ENCODE measurements at regions not wholly inside any gene's neighbourhood (a gene's known extent, or its start where the extent isn't known, plus 50 kb on each side); places are given as distances from the start of the nearest gene placed in this dataset.
"Not testable (repeated sequence)": the region's sequence is repeated elsewhere in the genome, so short reads cannot be mapped to it uniquely, and the experiment has no call there.

- no peak overlapping the region for H3K4me3 ChIP-seq (ENCODE audit: low read length)
Measured at GRCh38 chr5:163867738-163868137, 362.3 kb downstream of the MAT2B start.

DNA sequence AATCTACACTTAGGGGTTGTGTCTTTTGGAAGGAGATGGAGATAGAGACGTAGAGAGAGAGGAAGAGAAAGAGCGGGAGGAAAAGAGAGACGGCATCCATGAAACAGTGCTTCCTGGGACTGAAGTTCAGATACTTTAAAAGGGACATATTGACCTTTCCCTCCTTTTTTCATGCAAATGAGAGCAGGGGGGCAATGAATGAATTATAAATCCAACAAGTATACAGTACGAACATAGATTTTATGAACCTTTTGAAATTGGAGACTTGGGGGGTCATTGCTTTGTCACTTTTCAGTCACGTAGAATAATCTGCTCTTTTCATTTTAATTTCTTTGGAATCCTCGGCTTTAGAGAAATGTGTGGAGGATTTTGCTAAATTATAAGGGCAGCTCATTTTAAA lies 364.2 kb downstream of the MAT2B start:
- H3K9me3 ChIP-seq (ENCODE audit: control insufficient read depth, insufficient read depth, low read length): no peaks in the 10 kb centered on the region
- H3K27ac ChIP-seq (ENCODE audit: low read length): no peak overlapping the region
- no peaks in the 10 kb centered on the region for H3K27me3 ChIP-seq (ENCODE audit: control insufficient read depth, insufficient read depth, low read length)
- WGBS (ENCODE audit: insufficient coverage, insufficient read length): 100% methylated on average over 2 of the region's 6 CpGs
- H3K4me3 ChIP-seq (ENCODE audit: low read length): no peak overlapping the region
- no peaks in the 10 kb centered on the region for H3K36me3 ChIP-seq (ENCODE audit: control insufficient read depth, insufficient read depth, low read length)
- no peaks in the 10 kb centered on the region for H3K4me1 ChIP-seq (ENCODE audit: control insufficient read depth, insufficient read depth, low read length)
- DNase-seq (ENCODE audit: low read depth, low spot score): no peak

More at GRCh38 chr5:163867738-163868137, 362.3 kb downstream of the MAT2B start:
- Histone ChIP-seq H3K4me1 (ENCODE audit: control insufficient read depth, insufficient read depth, low read length) (no peaks in the 10 kb centered on the region), H3K9me3 (ENCODE audit: control insufficient read depth, insufficient read depth, low read length) (no peaks in the 10 kb centered on the region), H3K27me3 (ENCODE audit: control insufficient read depth, insufficient read depth, low read length) (no peaks in the 10 kb centered on the region), H3K27ac (ENCODE audit: low read length) (no peak overlapping the region), H3K36me3 (ENCODE audit: control insufficient read depth, insufficient read depth, low read length) (no peaks in the 10 kb centered on the region)
- no CpG with 5 or more reads among the region's 3 CpGs for WGBS (ENCODE audit: insufficient coverage, insufficient read length)
- no peak for DNase-seq (ENCODE audit: low read depth, low spot score)

- no peaks in the 10 kb centered on the region for H3K4me1 ChIP-seq (ENCODE audit: control insufficient read depth, insufficient read depth, low read length)
Measured at GRCh38 chr5:163870441-163870840, 365.0 kb downstream of the MAT2B start.

GRCh38 chr5:163874431-163874830 lies 369.0 kb downstream of the MAT2B start:
- no peak overlapping the region for H3K27ac ChIP-seq (ENCODE audit: low read length)
- H3K27me3 ChIP-seq (ENCODE audit: control insufficient read depth, insufficient read depth, low read length): no peaks in the 10 kb centered on the region
- no peaks in the 10 kb centered on the region for H3K9me3 ChIP-seq (ENCODE audit: control insufficient read depth, insufficient read depth, low read length)
- no peaks in the 10 kb centered on the region for H3K36me3 ChIP-seq (ENCODE audit: control insufficient read depth, insufficient read depth, low read length)
- no peak for DNase-seq (ENCODE audit: low read depth, low spot score)
- H3K4me1 ChIP-seq (ENCODE audit: control insufficient read depth, insufficient read depth, low read length): no peaks in the 10 kb centered on the region
- H3K4me3 ChIP-seq (ENCODE audit: low read length): no peak overlapping the region

More at GRCh38 chr5:163870441-163870840, 365.0 kb downstream of the MAT2B start:
- Histone ChIP-seq H3K4me3 (ENCODE audit: low read length) (no peak overlapping the region), H3K27me3 (ENCODE audit: control insufficient read depth, insufficient read depth, low read length) (no peaks in the 10 kb centered on the region), H3K36me3 (ENCODE audit: control insufficient read depth, insufficient read depth, low read length) (no peaks in the 10 kb centered on the region), H3K9me3 (ENCODE audit: control insufficient read depth, insufficient read depth, low read length) (no peaks in the 10 kb centered on the region), H3K27ac (ENCODE audit: low read length) (no peak overlapping the region)
- no CpG with 5 or more reads among the region's 2 CpGs for WGBS (ENCODE audit: insufficient coverage, insufficient read length)
- DNase-seq (ENCODE audit: low read depth, low spot score): no peak

GRCh38 chr5:163874912-163875311 lies 369.5 kb downstream of the MAT2B start:
- H3K27me3 ChIP-seq (ENCODE audit: control insufficient read depth, insufficient read depth, low read length); H3K36me3 ChIP-seq (ENCODE audit: control insufficient read depth, insufficient read depth, low read length); H3K4me1 ChIP-seq (ENCODE audit: control insufficient read depth, insufficient read depth, low read length); H3K4me3 ChIP-seq (ENCODE audit: low read length); H3K9me3 ChIP-seq (ENCODE audit: control insufficient read depth, insufficient read depth, low read length); DNase-seq (ENCODE audit: low read depth, low spot score); H3K27ac ChIP-seq (ENCODE audit: low read length): not testable (repeated sequence)
- no CpG with 5 or more reads among the region's 3 CpGs for WGBS (ENCODE audit: insufficient coverage, insufficient read length)

DNA sequence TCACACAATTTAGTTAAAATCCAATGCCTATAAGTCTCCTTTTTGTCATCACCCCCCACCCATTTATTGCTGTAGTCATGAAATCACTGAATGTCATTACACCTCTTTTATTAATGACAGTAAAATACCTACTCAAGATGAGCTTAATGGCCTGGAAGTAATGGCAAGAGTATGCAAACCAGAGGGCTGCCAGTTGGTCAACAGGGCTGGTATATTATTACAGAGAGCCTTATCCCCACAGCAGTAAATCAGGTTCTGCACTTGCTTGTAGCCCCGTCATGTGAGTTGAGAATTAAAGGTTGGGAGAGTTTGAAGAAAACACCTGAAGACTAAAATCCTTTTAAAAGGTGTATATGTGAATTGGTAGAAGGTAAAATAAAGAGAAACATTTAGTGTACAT lies 372.4 kb downstream of the MAT2B start:
- Histone ChIP-seq H3K36me3 (ENCODE audit: control insufficient read depth, insufficient read depth, low read length) (no peaks in the 10 kb centered on the region), H3K4me1 (ENCODE audit: control insufficient read depth, insufficient read depth, low read length) (no peaks in the 10 kb centered on the region), H3K27ac (ENCODE audit: low read length) (no peak overlapping the region), H3K27me3 (ENCODE audit: control insufficient read depth, insufficient read depth, low read length) (no peaks in the 10 kb centered on the region), H3K9me3 (ENCODE audit: control insufficient read depth, insufficient read depth, low read length) (no peaks in the 10 kb centered on the region), H3K4me3 (ENCODE audit: low read length) (no peak overlapping the region)
- DNase-seq (ENCODE audit: low read depth, low spot score): no peak
- WGBS (ENCODE audit: insufficient coverage, insufficient read length): no CpG with 5 or more reads among the region's 1 CpG

DNA sequence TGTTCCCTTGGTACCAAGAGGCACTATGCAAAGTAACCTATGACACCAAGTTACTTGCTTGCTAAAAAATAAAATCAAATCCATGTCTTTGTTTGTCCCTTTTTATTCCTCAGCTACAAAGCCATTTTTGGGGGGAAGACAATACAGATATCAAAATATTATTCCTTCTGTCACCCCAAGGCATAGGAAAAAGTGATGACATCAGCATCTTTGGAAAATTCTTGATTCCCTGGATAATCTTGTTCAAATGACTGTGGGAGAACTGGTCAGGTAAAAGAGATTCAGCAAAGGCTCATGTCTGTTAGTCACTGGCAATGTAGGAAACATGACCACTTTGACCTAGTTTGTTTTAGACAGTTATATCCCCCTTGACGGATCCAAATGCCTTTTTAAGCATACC lies 373.1 kb downstream of the MAT2B start:
- Histone ChIP-seq H3K27me3 (ENCODE audit: control insufficient read depth, insufficient read depth, low read length) (no peaks in the 10 kb centered on the region), H3K9me3 (ENCODE audit: control insufficient read depth, insufficient read depth, low read length) (no peaks in the 10 kb centered on the region), H3K4me1 (ENCODE audit: control insufficient read depth, insufficient read depth, low read length) (no peaks in the 10 kb centered on the region), H3K36me3 (ENCODE audit: control insufficient read depth, insufficient read depth, low read length) (no peaks in the 10 kb centered on the region), H3K27ac (ENCODE audit: low read length) (no peak overlapping the region), H3K4me3 (ENCODE audit: low read length) (no peak overlapping the region)
- WGBS (ENCODE audit: insufficient coverage, insufficient read length): no CpG with 5 or more reads among the region's 1 CpG
- DNase-seq (ENCODE audit: low read depth, low spot score): no peak

- Histone ChIP-seq H3K27me3 (ENCODE audit: control insufficient read depth, insufficient read depth, low read length) (no peaks in the 10 kb centered on the region), H3K36me3 (ENCODE audit: control insufficient read depth, insufficient read depth, low read length) (no peaks in the 10 kb centered on the region), H3K4me1 (ENCODE audit: control insufficient read depth, insufficient read depth, low read length) (no peaks in the 10 kb centered on the region), H3K9me3 (ENCODE audit: control insufficient read depth, insufficient read depth, low read length) (no peaks in the 10 kb centered on the region), H3K4me3 (ENCODE audit: low read length) (no peak overlapping the region), H3K27ac (ENCODE audit: low read length) (no peak overlapping the region)
- DNase-seq (ENCODE audit: low read depth, low spot score): no peak
- no CpG with 5 or more reads among the region's 2 CpGs for WGBS (ENCODE audit: insufficient coverage, insufficient read length)
Measured at GRCh38 chr5:163880302-163880701, 374.9 kb downstream of the MAT2B start.

- H3K4me3 ChIP-seq (ENCODE audit: low read length): no peak overlapping the region
- no peaks in the 10 kb centered on the region for H3K9me3 ChIP-seq (ENCODE audit: control insufficient read depth, insufficient read depth, low read length)
- H3K36me3 ChIP-seq (ENCODE audit: control insufficient read depth, insufficient read depth, low read length): no peaks in the 10 kb centered on the region
- no peak overlapping the region for H3K27ac ChIP-seq (ENCODE audit: low read length)
- H3K27me3 ChIP-seq (ENCODE audit: control insufficient read depth, insufficient read depth, low read length): no peaks in the 10 kb centered on the region
- no peaks in the 10 kb centered on the region for H3K4me1 ChIP-seq (ENCODE audit: control insufficient read depth, insufficient read depth, low read length)
- DNase-seq (ENCODE audit: low read depth, low spot score): no peak
- no CpG with 5 or more reads among the region's 2 CpGs for WGBS (ENCODE audit: insufficient coverage, insufficient read length)
Measured at GRCh38 chr5:163885117-163885516, 379.7 kb downstream of the MAT2B start.

DNA sequence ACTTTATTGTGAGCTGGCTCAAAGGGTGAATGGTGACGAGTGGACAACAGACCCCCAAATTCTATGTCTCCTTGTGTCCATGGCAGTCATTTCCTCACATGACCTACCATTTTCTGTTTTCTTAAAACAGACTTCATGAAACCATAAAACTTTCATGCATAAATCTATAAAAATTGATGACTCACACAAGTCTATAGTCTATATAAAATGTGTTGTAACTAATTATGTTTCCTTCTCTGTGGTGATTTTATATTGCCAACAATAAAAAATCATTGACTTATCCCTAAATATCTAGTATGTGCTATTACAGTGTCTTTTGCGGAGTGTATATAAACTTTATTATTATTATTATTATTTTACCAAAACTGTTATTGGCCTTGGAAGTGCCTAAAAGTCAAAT lies 382.4 kb downstream of the MAT2B start:
- Histone ChIP-seq H3K4me3 (ENCODE audit: low read length) (no peak overlapping the region), H3K27ac (ENCODE audit: low read length) (no peak overlapping the region), H3K27me3 (ENCODE audit: control insufficient read depth, insufficient read depth, low read length) (no peaks in the 10 kb centered on the region), H3K4me1 (ENCODE audit: control insufficient read depth, insufficient read depth, low read length) (no peaks in the 10 kb centered on the region), H3K36me3 (ENCODE audit: control insufficient read depth, insufficient read depth, low read length) (no peaks in the 10 kb centered on the region), H3K9me3 (ENCODE audit: control insufficient read depth, insufficient read depth, low read length) (no peaks in the 10 kb centered on the region)
- WGBS (ENCODE audit: insufficient coverage, insufficient read length): no CpG with 5 or more reads among the region's 2 CpGs
- no peak for DNase-seq (ENCODE audit: low read depth, low spot score)

DNA sequence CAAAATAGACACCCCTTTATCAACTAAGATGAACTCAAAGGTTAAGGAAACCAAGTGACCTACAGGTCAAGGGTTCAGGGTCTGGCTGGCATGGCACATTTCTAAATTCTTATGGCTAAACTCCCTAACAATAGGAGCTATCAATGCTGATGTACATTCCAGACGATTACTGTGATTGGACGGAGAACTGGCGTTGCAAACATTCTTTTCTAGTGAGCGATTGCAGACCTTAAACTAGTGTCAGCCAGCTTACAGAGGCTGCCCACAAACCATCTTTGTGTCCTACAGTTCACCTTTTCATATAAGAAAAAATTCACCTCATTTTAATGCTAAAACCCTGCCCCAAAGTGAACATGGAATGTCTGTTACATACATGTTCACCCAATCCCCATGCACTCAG lies 382.9 kb downstream of the MAT2B start:
- H3K4me3 ChIP-seq (ENCODE audit: low read length): no peak overlapping the region
- DNase-seq (ENCODE audit: low read depth, low spot score): no peak
- no peaks in the 10 kb centered on the region for H3K27me3 ChIP-seq (ENCODE audit: control insufficient read depth, insufficient read depth, low read length)
- H3K4me1 ChIP-seq (ENCODE audit: control insufficient read depth, insufficient read depth, low read length): no peaks in the 10 kb centered on the region
- no peaks in the 10 kb centered on the region for H3K36me3 ChIP-seq (ENCODE audit: control insufficient read depth, insufficient read depth, low read length)
- no CpG with 5 or more reads among the region's 4 CpGs for WGBS (ENCODE audit: insufficient coverage, insufficient read length)
- H3K9me3 ChIP-seq (ENCODE audit: control insufficient read depth, insufficient read depth, low read length): no peaks in the 10 kb centered on the region
- H3K27ac ChIP-seq (ENCODE audit: low read length): no peak overlapping the region
